Colonic mucosa (tissue), 4 donors: ENCODE measurements at regions not wholly inside any gene's neighbourhood (a gene's known extent, or its start where the extent isn't known, plus 50 kb on each side); places are given as distances from the start of the nearest gene placed in this dataset.

ENCODE experiments used
- DNase-seq: peaks from one replicate; pipeline ENCODE4 v3.0.0-alpha.2; 2020
- H3K27ac ChIP-seq: fragments of 200-600 bp; one replicate; pipeline ENCODE4 v1.8.0; 2021
- H3K27me3 ChIP-seq: fragments of 200-600 bp; one replicate; pipeline ENCODE4 v1.8.0; 2021
- H3K36me3 ChIP-seq: fragments of 200-600 bp; one replicate; pipeline ENCODE4 v1.8.0; 2021
- H3K4me1 ChIP-seq: fragments of 200-600 bp; one replicate; pipeline ENCODE4 v1.8.0; 2021; ENCODE audit warnings: mild to moderate bottlenecking
- H3K4me3 ChIP-seq: fragments of 200-600 bp; one replicate; pipeline ENCODE4 v1.8.0; 2021
- H3K9ac ChIP-seq, 2 donors: one replicate each; pipeline ENCODE4 v1.7.0; 2013; ENCODE audit warnings: control low read depth in 2 of 2, low read depth in 2 of 2, low read length in 2 of 2
- H3K9me3 ChIP-seq: fragments of 200-600 bp; one replicate; pipeline ENCODE4 v1.8.0; 2021
- intact Hi-C: fragments of 100-400 bp; cut with DNase I; formaldehyde crosslinking; loops from one replicate; pipeline ENCODE4 v1.14.1; 2022
- TF ChIP-seq, protein P1 (sequence below): fragments of 200-600 bp; IDR thresholded peaks from one replicate; pipeline ENCODE4 v1.8.0; 2022; ENCODE audit warnings: antibody characterized with exemption, mild to moderate bottlenecking
- donor health status: healthy.
- donor health status: DM: no; HTN: no; CAD: no.
- donor health status: DM: no; HTN: no; CAD: no.

GRCh38 chr3:70731046-70731445 is 418.6 kb upstream of the MDFIC2 start:
- Histone ChIP-seq H3K9me3 (no peaks in the 10 kb centered on the region), H3K36me3 (no peaks in the 10 kb centered on the region), H3K4me3 (no peak overlapping the region), H3K27ac (no peak overlapping the region), H3K4me1 (no peaks in the 10 kb centered on the region), H3K27me3 (no peaks in the 10 kb centered on the region), H3K9ac (no peak overlapping the region)
- intact Hi-C loops: no loop called here
- DNase-seq: no peak
- TF ChIP-seq, protein P1, sequence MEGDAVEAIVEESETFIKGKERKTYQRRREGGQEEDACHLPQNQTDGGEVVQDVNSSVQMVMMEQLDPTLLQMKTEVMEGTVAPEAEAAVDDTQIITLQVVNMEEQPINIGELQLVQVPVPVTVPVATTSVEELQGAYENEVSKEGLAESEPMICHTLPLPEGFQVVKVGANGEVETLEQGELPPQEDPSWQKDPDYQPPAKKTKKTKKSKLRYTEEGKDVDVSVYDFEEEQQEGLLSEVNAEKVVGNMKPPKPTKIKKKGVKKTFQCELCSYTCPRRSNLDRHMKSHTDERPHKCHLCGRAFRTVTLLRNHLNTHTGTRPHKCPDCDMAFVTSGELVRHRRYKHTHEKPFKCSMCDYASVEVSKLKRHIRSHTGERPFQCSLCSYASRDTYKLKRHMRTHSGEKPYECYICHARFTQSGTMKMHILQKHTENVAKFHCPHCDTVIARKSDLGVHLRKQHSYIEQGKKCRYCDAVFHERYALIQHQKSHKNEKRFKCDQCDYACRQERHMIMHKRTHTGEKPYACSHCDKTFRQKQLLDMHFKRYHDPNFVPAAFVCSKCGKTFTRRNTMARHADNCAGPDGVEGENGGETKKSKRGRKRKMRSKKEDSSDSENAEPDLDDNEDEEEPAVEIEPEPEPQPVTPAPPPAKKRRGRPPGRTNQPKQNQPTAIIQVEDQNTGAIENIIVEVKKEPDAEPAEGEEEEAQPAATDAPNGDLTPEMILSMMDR: no peak

- Histone ChIP-seq H3K4me3 (no peak overlapping the region), H3K36me3 (no peaks in the 10 kb centered on the region), H3K27me3 (no peaks in the 10 kb centered on the region), H3K9me3 (no peaks in the 10 kb centered on the region), H3K27ac (no peak overlapping the region), H3K4me1 (no peaks in the 10 kb centered on the region), H3K9ac (no peak overlapping the region)
- DNase-seq: no peak
- intact Hi-C loops: no loop called here
- TF ChIP-seq, protein P1: no peak
These were observed 417.4 kb upstream of the MDFIC2 start for GRCh38 chr3:70729845-70730244.

GRCh38 chr3:70728311-70728710 is 415.9 kb upstream of the MDFIC2 start:
- H3K4me1 ChIP-seq: no peaks in the 10 kb centered on the region
- intact Hi-C loops: no loop called here
- H3K27ac ChIP-seq: no peak overlapping the region
- H3K36me3 ChIP-seq: no peaks in the 10 kb centered on the region
- H3K9me3 ChIP-seq: no peaks in the 10 kb centered on the region
- TF ChIP-seq, protein P1: no peak
- no peak overlapping the region for H3K9ac ChIP-seq
- H3K27me3 ChIP-seq: no peaks in the 10 kb centered on the region
- H3K4me3 ChIP-seq: no peak overlapping the region
- DNase-seq: no peak

DNA sequence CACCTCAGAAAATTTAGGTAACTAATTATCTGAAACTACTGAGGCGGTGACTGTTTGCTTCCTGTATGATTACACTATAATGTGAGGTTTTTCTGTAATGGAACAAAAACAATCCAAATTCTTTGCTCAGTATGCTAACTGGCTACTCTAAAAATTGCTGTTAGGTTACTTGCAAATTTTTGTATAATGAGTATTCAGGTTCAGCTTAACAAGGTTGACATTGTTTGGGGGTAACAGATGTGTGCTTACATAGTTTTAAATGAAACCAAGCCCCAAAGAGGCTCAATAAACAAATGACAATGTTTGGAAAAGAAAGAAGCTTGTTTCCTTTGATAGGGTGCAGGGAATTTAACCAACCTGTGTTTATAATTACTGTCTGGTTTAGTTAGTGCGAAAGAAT is 414.5 kb upstream of the MDFIC2 start:
- Histone ChIP-seq H3K4me3 (no peak overlapping the region), H3K4me1 (no peaks in the 10 kb centered on the region), H3K27me3 (no peaks in the 10 kb centered on the region), H3K9me3 (no peaks in the 10 kb centered on the region), H3K27ac (no peak overlapping the region), H3K9ac (no peak overlapping the region), H3K36me3 (no peaks in the 10 kb centered on the region)
- no peak for DNase-seq
- intact Hi-C loops: no loop called here
- TF ChIP-seq, protein P1: no peak

GRCh38 chr3:70726096-70726938 is 413.9 kb upstream of the MDFIC2 start:
- Histone ChIP-seq H3K9ac (no peak overlapping the region), H3K27me3 (no peaks in the 10 kb centered on the region), H3K4me1 (no peaks in the 10 kb centered on the region), H3K36me3 (no peaks in the 10 kb centered on the region), H3K27ac (no peak overlapping the region), H3K4me3 (no peak overlapping the region), H3K9me3 (no peaks in the 10 kb centered on the region)
- intact Hi-C loops: no loop called here
- no peak for DNase-seq
- TF ChIP-seq, protein P1: no peak
